HG02973 (cell line): ENCODE measurements at regions not wholly inside any gene's neighbourhood (a gene's known extent, or its start where the extent isn't known, plus 50 kb on each side); places are given as distances from the start of the nearest gene placed in this dataset.
"Not testable (repeated sequence)": the region's sequence is repeated elsewhere in the genome, so short reads cannot be mapped to it uniquely, and the experiment has no call there.

Source experiments
- ATAC-seq: cut with Tn5 transposase; IDR thresholded peaks from one replicate; pipeline ENCODE4 v1.9.1; 2021; ENCODE audit warnings: moderate library complexity; ENCODE audit not compliant: unreplicated experiment

DNA sequence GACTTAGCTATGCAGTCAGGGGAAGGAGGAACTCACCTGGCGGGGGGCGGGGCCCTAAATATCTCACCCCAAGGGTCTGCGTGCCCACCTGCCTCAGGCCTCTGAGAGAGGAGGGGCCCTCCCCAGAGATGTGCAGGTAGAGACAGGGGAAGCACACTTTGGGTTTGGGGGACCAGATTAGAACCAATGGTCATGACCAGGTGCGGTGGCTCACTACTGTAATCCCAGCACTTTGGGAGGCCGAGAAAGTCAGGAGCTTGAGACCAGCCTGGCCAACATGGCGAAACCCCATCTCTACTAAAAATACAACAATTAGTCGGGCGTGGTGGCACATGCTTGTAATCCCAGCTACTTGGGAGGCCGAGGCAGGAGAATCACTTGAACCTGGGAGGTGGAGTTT lies 246.4 kb upstream of the TCERG1L start:
- ATAC-seq = not testable (repeated sequence)

DNA sequence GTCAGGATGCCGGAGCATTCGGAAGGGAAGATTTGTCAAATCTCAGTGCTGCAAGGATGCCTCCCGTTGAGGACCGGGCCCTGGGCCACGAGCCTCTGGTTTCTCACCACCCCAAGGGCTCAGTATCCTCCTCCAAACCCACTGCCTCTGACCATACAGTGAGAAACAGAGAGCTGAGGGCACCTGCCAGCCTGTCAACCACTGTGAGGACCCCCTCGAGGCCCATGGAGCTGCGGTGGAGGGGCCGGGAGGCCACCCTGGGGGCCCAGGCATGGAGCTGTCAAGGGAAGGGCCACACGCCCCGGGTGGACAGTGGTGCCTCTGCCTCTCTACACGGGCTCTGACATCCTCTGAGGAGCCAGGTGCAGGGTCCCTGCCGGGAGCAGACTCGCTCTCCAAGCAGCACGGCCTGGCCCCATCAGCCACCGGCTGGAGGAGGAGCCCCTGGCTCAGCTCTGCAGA lies 248.0 kb upstream of the TCERG1L start:
- no peak for ATAC-seq

DNA sequence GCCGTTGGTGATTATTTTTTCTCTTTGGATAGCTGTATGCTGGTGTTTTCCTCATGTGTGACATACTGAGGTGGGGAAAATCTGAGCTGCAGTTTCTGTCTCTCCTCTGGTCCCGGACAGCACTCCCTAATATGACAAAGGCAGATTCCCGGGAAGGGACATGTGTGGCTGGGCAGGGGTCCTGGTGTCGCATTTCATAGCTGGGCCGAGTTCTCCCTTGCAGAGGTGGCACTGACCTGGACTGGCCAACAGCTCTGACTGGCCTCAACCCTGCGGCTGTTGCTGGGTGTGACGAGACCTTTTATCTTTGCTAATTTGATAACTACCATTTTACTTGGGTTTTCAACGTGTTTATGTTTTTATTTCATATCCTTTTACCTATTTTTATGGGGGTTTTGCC lies 248.6 kb upstream of the TCERG1L start:
- no peak for ATAC-seq

DNA sequence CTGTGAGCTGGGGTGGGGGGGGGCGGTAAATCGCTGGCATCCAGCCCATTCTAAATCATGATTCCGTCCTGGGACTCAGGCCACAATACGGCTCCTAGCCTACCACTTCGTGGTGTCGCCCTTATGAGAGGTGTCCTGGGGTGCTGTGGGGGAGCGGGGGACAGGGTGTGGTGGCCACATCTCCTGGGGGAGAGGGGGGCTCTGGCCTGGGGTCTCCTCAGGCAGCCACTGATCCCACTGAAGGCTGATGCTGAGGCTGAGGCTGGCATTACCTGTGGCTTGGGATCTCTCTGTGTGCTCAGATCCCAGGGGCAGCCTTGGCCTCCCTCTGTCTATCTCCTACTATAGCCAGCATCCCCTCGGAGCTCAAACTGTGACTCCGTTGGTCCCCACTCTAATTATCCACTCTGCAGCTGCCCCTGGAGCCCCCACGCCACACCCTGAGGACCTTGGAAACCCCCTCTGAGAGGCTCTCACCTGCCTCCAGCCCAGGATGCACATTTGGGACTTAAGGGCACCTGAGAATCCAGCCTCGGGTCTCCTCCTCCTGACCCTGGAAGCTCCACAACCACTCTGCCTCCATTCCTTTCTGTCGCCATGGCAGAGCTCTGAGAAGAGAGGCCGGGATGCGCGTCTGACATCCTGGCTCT lies 249.3 kb upstream of the TCERG1L start:
- ATAC-seq = no peak

DNA sequence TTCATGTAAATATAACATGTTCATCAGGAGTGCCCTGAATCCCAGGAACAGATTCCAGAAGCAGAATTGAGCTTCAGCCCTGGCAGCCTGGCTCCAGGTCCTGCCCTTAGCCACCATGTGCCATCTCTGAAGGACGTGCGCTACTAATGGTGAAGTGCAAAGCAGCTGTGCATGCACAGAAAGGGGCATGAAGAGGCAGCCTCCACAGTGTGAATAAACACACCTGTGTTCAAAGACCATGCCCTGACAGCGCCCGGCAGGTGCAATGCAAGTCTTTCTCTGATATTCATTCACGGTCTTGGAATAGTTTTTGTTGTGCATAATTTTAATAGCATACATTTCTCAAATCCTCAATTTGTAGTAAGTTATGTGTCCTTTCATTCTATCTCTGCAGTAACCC lies 250.4 kb upstream of the TCERG1L start:
- no peak for ATAC-seq

DNA sequence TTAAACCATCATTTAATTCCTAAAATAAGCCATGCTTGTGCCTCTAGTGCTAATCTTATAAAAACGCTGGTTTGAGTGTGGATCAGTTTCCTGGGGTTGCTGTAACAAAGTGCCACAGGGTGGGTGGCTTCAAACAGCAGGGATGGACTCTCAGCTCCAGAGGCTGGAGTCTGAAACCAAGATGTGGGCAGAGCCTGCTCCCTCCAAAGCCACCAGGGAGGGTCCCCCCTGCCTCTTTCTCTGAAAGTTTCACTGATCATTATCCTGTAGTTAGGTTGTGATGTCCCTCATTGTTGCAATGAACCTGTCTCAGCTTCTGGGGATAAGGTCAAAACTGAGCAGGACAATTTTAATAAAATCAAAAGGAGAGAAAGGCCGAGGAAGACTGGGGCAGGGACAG lies 251.9 kb upstream of the TCERG1L start:
- no peak for ATAC-seq

DNA sequence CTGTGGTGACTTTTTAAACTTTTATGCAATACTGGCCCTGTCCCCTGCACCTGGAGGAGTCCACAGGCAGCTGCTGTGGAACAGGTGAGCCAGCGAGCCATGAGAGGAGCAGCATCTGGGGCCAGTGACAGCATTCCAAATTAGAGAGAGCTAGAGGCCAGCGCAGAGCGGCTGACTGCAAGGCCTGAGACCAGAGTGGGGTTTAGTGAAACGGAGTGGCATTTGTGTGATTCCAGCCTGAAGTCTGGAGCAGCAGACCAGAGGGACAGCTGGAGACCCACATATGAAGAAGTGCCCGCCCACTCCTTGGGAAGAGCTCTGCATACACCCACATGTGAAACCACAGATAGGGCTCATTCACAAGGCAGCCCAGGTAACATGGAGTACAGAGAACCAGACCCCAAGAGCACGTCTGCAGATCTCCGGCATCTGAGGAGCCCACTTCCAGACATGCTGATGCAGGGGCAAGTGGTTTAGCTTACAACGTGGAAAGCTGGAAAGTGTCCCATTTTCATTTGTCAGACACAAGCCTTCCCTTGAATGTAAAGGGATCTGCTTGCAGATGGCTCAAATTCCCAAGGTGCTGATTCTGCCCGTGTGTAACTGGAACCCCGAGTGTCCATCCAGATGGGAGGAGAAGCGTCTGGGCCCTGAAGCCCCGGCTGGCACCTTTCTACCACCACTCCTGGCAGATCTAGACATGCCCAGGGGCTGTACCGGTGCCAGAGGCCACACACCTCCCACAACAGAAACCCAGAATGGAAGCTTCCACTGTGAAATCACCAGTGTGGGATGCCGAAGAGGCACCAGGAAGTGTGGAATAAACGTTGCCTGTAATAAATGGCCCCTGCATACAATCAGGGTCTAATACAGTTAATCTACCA lies 256.0 kb upstream of the TCERG1L start:
- ATAC-seq = no peak

DNA sequence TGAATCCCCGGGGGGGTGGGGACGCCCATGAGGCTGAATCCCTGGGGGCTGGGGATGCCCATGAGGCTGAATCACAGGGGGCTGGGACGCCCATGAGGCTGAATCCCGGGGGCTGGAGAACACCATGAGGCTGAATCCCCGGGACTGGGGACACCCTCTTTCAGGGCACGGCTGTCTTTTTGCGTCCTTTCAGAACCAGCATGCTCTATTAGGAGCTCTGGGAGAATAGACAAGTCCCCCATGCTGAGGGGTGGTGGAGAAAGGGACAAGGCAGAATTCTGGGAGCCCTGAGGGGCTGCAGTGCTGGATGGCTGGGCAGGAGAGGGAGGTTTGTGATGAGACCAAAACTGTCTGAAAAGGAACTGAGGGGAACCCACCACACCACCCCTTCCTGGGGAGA lies 257.3 kb upstream of the TCERG1L start:
- ATAC-seq = no peak

DNA sequence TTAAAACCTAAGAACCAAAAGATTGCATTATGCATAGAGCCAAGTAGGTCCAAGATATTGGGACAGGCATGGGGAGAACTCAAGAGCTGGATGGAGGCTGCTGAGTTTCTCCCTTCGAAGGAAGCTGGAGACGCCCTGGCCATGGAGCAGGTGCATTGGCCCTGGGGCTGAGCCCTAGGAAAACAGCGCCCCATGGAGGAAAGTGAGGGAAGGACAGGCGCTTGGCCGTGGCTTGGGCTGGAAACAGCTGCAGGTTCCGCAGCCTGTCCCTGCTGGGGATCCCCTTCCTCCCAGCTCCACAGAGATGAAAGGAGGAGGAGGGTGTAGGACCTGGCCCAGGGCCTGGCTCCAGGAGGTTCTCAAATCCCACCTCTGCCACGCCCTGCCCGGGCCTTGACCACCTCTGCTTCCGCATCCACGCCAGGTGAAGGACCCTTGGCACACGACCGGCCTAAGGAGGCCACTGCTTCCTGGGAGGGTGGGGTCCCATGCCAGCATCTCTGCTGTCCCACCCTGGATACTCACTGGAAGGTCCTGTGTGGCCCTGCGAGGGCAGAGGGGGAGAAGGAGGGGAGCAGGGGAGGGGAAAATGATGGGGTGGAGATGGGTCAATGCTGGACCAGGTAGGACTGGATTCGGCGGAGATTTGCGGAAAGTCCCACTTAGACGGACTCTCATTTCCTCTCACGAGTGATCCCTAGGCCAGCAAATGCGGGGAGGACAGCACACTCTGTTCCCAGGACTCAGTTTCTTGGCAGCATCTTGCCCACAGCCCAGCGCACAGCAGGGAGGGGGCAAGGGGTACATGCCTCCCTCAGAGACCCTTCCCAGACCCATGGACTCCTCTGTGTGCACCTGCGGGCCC lies 258.6 kb upstream of the TCERG1L start:
- no peak for ATAC-seq

DNA sequence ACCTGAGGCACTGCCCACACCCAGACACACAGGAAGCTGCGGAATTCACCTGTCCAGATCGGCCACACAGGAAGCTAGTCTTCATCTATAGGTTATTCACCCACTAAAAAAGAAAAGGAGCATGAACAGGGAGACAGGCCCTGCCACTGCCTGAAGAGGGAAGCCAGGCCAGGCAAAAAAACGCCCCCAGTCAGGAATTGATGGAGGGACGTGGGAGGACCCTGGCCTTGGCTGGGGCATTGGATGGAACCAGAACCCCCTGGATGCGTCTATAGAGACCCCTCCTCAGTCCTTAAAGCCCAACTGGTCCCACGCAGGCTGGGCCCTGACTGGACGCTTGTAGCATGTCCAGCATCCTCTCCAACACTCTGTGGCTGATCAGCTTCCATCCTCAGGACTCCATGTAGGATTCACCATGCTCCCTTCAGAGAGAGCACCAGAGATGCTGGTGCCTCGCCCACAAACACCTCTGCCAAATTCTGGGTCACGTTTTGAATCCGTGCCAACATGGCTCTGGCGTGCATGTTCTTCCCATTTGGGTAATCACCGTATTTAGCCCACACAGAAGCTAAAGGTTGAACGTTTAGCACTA lies 259.3 kb upstream of the TCERG1L start:
- no peak for ATAC-seq

DNA sequence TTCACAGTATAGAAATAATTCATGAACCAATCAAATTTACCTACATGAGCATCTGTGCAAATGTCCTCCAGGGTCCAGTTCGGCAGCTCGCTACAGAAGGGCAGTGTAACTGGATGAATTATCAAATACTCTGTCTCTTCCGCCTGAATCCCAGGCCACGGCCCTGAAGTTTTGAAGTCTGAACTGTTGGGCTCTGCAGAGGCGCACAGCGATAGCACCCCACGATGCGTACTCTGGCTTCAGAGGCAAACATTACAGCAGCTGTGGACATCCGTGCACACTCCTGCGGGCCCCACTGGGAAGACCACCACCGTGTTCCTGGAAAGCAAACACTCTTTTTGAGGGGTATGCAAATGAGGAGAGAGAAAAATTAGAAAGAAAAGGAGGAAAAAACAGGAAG lies 259.8 kb upstream of the TCERG1L start:
- no peak for ATAC-seq

DNA sequence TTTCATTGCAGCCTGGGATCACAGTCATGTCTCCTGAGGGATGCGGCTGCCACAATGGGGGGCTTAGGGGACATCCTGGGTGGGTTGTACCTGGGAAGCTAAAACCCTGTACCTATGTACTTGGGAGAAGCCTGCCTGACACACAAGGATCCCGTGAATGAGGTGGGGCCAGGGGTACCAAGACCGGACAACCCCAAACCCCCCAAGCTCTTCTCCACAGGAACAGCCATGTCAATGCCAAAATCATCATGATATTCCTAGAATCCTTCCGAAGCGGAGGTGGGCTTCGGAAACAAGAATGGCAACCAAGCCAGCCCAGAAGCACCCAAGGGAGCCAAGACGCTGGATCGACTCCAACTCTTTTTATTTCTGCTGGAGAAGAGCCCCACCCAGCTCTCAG lies 260.3 kb upstream of the TCERG1L start:
- no peak for ATAC-seq

DNA sequence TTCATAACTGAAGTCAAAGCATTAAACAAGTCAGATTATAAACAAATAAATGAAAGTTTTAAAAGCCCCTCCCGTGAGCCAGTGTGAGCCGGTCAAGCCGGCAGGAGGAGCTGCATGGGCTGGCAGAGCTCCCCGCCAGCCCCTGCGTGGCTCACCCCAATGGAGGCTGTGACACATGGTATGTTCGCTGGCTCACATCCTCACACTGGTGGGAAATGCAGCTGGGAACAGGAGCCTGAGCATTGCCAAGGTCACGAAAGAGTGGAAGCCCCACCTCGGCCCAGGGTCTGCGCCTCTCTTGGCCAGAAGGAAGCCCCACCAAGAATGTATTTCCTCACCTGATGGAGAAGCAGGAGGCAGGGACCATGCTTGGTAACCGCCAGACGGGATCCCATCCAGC lies 261.7 kb upstream of the TCERG1L start:
- no peak for ATAC-seq

DNA sequence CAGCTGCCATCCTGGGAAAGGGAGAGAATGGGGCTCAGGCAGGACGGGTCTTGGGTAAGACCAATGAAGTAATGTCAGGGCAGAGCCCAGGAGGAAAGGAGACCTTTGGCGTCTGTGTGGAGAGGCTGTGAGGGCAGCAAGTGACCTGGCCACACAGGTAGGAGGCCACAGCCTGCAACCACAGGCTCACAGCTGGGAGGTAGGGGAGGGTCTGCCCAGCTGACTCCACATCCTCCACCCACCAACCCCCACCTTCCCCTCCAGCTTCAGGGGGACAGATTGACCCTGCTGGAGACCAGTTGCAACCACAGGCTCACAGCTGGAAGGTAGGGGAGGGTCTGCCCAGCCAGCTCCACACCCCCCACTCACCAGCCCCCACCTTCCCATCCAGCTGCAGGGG lies 262.2 kb upstream of the TCERG1L start:
- ATAC-seq = no peak

DNA sequence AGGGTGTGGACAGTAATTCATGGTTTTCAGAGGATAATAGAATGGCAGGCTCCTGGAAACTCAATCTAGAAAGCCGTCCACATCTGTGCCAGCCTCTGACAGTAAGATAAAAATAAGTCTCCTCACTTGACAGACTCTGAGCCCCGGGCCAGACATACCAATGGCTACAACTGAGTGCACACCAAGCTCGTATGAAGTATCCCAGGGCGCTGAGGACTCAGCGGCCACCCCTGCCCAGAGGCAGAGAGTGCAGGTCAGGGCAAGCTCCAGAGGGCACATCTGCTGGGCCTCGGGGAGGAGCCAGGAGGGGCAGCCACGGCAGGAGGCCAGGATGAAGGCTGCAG lies 262.8 kb upstream of the TCERG1L start:
- ATAC-seq = no peak

DNA sequence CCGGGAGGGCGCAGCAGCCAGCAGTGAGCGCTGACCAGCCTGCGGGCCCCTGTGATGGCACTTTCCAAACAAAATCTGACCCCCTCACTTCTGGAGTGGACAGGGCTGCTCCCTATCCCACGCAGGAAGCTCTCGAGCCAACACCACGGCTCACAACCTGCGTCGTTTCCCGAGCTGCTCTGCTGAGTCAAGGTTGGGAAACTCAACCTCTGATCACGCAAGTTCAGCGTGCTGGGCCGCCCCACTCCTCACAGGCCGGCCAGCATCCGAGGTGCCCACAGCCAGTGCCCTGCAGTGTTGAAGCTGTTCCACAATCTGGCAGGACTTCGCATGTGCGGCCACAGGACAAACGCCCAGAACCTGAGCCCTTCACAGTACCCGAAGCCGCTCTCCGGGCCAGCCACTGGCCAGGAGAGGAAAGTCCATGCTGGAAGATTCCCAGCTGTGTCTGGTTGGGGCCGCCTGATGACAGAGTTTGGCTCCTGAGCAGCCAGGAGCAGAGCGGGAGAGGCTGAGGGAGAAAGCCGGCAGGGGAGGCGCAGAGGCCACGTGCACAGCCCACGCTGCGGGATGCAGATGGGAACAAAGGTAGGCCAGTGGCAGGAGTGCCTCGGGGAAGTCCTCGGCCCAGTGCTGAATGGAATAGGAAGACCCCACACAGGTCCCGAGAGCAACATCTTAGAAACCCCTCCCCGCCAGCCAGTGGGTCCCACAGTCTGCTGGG lies 263.3 kb upstream of the TCERG1L start:
- no peak for ATAC-seq

DNA sequence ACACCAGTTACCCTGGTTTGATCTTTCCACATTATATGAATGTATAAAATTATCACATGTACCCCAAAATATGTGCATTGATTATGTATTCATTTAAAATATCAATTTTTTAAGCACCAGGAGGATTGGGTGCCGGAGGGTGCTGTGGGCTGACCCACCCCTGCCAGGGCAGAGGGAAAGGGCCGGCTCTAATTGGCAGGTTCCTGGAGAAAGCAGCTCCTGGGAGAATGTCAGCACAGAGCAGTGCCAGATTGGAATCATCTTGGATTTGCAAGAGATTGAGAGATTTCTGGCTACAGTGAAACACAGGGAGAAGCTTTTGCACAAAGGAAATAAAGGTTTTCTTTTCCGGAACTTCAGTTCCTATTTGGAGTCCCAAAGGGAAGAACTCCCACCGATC lies 264.4 kb upstream of the TCERG1L start:
- ATAC-seq = no peak

DNA sequence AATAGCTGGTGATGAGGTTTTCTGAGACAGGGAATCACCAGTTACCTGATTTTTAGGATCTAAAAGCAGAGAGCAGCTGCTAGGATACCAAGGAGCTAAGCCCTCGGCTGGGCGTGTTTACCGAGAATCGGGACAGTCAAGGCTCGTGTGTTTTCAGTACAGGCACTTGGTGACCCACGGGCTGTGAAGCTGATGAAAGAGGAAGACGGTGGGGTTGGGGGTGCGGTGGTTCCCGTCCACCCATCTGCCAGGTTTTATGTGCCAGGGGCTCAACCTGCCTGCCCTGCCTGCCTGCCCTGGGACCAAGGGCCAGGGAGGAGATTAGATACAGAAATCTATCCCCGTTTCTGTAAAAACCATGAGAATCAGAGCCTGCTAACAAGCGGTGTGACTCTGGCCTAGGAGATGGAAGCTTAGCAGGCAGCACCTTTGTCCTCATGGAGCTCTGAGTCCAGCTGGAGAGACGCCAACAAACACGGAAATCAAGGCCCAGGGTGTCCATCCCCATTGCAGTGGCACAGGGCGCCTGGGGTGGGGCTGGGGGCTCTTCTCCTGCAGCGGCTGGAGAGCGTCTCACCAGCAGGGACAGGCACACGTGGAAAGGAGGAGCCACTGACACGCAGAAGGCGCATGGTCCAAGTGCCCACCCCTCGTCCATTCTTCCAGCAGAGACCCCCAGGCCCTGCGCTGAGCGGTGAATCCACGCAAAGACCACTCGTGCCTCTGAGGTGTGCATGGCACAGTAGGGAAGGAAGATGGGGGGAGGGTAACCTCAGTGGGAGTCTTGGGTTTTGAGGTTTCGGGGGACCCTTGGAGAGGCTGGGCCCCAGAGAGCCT lies 265.0 kb upstream of the TCERG1L start:
- ATAC-seq = no peak

DNA sequence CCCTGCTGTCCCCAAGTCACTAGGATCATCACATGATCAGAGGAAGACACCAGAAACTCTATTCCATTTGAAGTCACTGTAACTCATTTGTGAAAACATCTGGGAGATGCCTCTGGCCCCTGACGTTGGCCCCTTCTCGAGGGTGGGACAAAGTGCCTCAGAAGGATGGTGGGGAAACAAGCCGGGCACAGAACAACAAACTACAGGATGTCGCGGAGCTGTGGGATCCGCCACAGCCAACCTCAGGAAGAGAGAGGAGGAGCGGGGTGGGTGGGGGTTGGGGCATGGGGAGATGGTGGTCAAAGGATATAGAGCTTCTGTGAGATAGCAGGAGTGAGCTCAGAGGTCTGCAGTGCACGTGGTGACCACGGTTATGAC lies 265.6 kb upstream of the TCERG1L start:
- ATAC-seq = no peak
